Liver (tissue), 7 donors: ENCODE measurements at regions not wholly inside any gene's neighbourhood (a gene's known extent, or its start where the extent isn't known, plus 50 kb on each side); places are given as distances from the start of the nearest gene placed in this dataset.

Experiments
- DNase-seq: peaks from one replicate; pipeline ENCODE4 v3.0.0-alpha.2; 2017; ENCODE audit warnings: low spot score
- H3K27ac ChIP-seq, 2 donors: one replicate each; pipeline ENCODE4 v1.7.0; 2013; ENCODE audit warnings: inconsistent platforms in 2 of 2, low read length in 2 of 2, control low read depth in 1 of 2, low read depth in 1 of 2, mild to moderate bottlenecking in 1 of 2
- H3K27me3 ChIP-seq, 4 donors: one replicate each; pipeline versions ENCODE4 v1.6.1 to v1.7.0; 2013; ENCODE audit warnings: low read length in 3 of 4, inconsistent platforms in 1 of 4, mild to moderate bottlenecking in 1 of 4, moderate library complexity in 1 of 4; ENCODE audit not compliant: control insufficient read depth in 4 of 4, insufficient read depth in 4 of 4
- H3K36me3 ChIP-seq, 4 donors: one replicate each; pipeline versions ENCODE4 v1.6.1 to v1.7.0; 2013; ENCODE audit warnings: low read length in 3 of 4, mild to moderate bottlenecking in 3 of 4, low read depth in 1 of 4, moderate library complexity in 1 of 4; ENCODE audit not compliant: control insufficient read depth in 4 of 4, insufficient read depth in 3 of 4
- H3K4me1 ChIP-seq, 4 donors: one replicate each; pipeline versions ENCODE4 v1.6.1 to v1.7.0; 2013; ENCODE audit warnings: low read length in 3 of 4, mild to moderate bottlenecking in 3 of 4, moderate library complexity in 1 of 4; ENCODE audit not compliant: control insufficient read depth in 4 of 4, insufficient read depth in 4 of 4
- H3K4me3 ChIP-seq, 3 donors: one replicate each; pipeline versions ENCODE4 v1.6.1 to v1.7.0; 2013; ENCODE audit warnings: low read length in 3 of 3, control low read depth in 1 of 3, low read depth in 1 of 3, mild to moderate bottlenecking in 1 of 3
- H3K9ac ChIP-seq, 2 donors: one replicate each; pipeline ENCODE4 v1.7.0; 2013; ENCODE audit warnings: low read length in 2 of 2, mild to moderate bottlenecking in 2 of 2, moderate library complexity in 2 of 2, control low read depth in 1 of 2, low read depth in 1 of 2
- H3K9me3 ChIP-seq, 4 donors: one replicate each; pipeline versions ENCODE4 v1.6.1 to v1.7.0; 2013; ENCODE audit warnings: low read length in 3 of 4; ENCODE audit not compliant: control insufficient read depth in 4 of 4
- ATF3 ChIP-seq: IDR thresholded peaks from 2 replicates; pipeline ENCODE4 v1.6.1; 2016; ENCODE audit warnings: antibody characterized with exemption
- EGR1 ChIP-seq, 2 donors: IDR thresholded peaks; 2 replicates each; pipeline ENCODE4 v1.6.1; 2016 to 2018; ENCODE audit warnings: antibody characterized with exemption in 2 of 2, low read depth in 2 of 2
- FOXA1 ChIP-seq: IDR thresholded peaks from 2 replicates; pipeline ENCODE4 v1.6.1; 2016; ENCODE audit warnings: antibody characterized with exemption
- FOXA2 ChIP-seq: IDR thresholded peaks from 2 replicates; pipeline ENCODE4 v1.6.1; 2016; ENCODE audit warnings: antibody characterized with exemption
- GABPA ChIP-seq, 2 donors: IDR thresholded peaks in 1 of 2; conservative IDR thresholded peaks in 1 of 2; 2 replicates each; pipeline ENCODE4 v1.6.1; 2016; ENCODE audit warnings: antibody characterized with exemption in 2 of 2, mild to moderate bottlenecking in 1 of 2, moderate library complexity in 1 of 2
- HNF4G ChIP-seq: IDR thresholded peaks from 2 replicates; pipeline ENCODE4 v1.6.1; 2016; ENCODE audit warnings: antibody characterized with exemption
- MAX ChIP-seq: IDR thresholded peaks from 2 replicates; pipeline ENCODE4 v1.6.1; 2016; ENCODE audit warnings: antibody characterized with exemption
- NR2F2 ChIP-seq: IDR thresholded peaks from 2 replicates; pipeline ENCODE4 v1.6.1; 2016; ENCODE audit warnings: antibody characterized with exemption
- RAD21 ChIP-seq, 2 donors: IDR thresholded peaks; 2 replicates each; pipeline ENCODE4 v1.6.1; 2016; ENCODE audit warnings: antibody characterized with exemption in 2 of 2, mild to moderate bottlenecking in 2 of 2
- REST ChIP-seq: IDR thresholded peaks from 2 replicates; pipeline ENCODE4 v1.6.1; 2016; ENCODE audit warnings: antibody characterized with exemption, mild to moderate bottlenecking
- RXRA ChIP-seq, 2 donors: IDR thresholded peaks; 2 replicates each; pipeline ENCODE4 v1.6.1; 2017 to 2018; ENCODE audit warnings: antibody characterized with exemption in 2 of 2, mild to moderate bottlenecking in 1 of 2
- SP1 ChIP-seq: IDR thresholded peaks from 2 replicates; pipeline ENCODE4 v1.6.1; 2018; ENCODE audit warnings: antibody characterized with exemption, mild to moderate bottlenecking
- TAF1 ChIP-seq: conservative IDR thresholded peaks from 2 replicates; pipeline ENCODE4 v1.6.1; 2016; ENCODE audit warnings: antibody characterized with exemption, mild to moderate bottlenecking
- YY1 ChIP-seq: IDR thresholded peaks from 2 replicates; pipeline ENCODE4 v1.6.1; 2016; ENCODE audit warnings: antibody characterized with exemption, mild to moderate bottlenecking
- ZBTB33 ChIP-seq: IDR thresholded peaks from 2 replicates; pipeline ENCODE4 v1.6.1; 2016; ENCODE audit warnings: antibody characterized with exemption
- WGBS: extraction: QIAGEN DNeasy Blood & Tissue Kit; methylation state at CpG from one replicate; pipeline ENCODE4 v1.1.7; 2013; 5-methylcytosine and 5-hydroxymethylcytosine counted together
- donor health status: healthy.
- donor health status: healthy.
- donor health status: healthy.
- donor health status: healthy.

- H3K27me3 ChIP-seq = no peaks in the 10 kb centered on the region
- no peak overlapping the region for H3K4me3 ChIP-seq
- no peak for DNase-seq
- no peak for TF ChIP-seq FOXA2
- TF ChIP-seq RAD21 (IDR thresholded peaks at IDR 0.05) = no peak
- no peak for TF ChIP-seq ATF3
- TF ChIP-seq YY1 = no peak
- no peak for TF ChIP-seq HNF4G
- TF ChIP-seq TAF1 = no peak
- no peak for TF ChIP-seq FOXA1
- TF ChIP-seq GABPA (IDR thresholded peaks at IDR 0.05 in 1 of 2, conservative IDR thresholded peaks at IDR 0.05 in 1 of 2) = no peak
- H3K36me3 ChIP-seq = no peaks in the 10 kb centered on the region
- H3K27ac ChIP-seq = no peak overlapping the region
- H3K9ac ChIP-seq = no peak overlapping the region
- 85% methylated on average over 4 of the region's 4 CpGs for WGBS
- no peaks in the 10 kb centered on the region for H3K9me3 ChIP-seq
- H3K4me1 ChIP-seq = no peaks in the 10 kb centered on the region
These were observed 511.4 kb downstream of the DHX35 start for GRCh38 chr20:39473536-39473935.

- H3K27me3 ChIP-seq = peaks cover 0 to 3% (median 1%) of the 10 kb centered on the region in 4 donors
- no peaks in the 10 kb centered on the region for H3K9me3 ChIP-seq
- WGBS = 81% methylated on average over 2 of the region's 2 CpGs
- no peaks in the 10 kb centered on the region for H3K4me1 ChIP-seq
- TF ChIP-seq REST = no peak
- TF ChIP-seq EGR1 (IDR thresholded peaks at IDR 0.05; ENCODE audit: low read depth in 2 of 2) = no peak
- no peak for TF ChIP-seq TAF1
- TF ChIP-seq RXRA (IDR thresholded peaks at IDR 0.05) = no peak
- TF ChIP-seq FOXA2 = no peak
- no peak for TF ChIP-seq NR2F2
- no peak for TF ChIP-seq ZBTB33
- TF ChIP-seq MAX = no peak
- no peak for TF ChIP-seq HNF4G
- no peak for DNase-seq
- no peak overlapping the region for H3K9ac ChIP-seq
- no peak overlapping the region for H3K4me3 ChIP-seq
- no peak overlapping the region for H3K27ac ChIP-seq
- no peaks in the 10 kb centered on the region for H3K36me3 ChIP-seq
These were observed 506.6 kb downstream of the DHX35 start for GRCh38 chr20:39468703-39469102.

- no peak overlapping the region for H3K27ac ChIP-seq
- no peaks in the 10 kb centered on the region for H3K9me3 ChIP-seq
- WGBS = 84% methylated on average over 1 of the region's 1 CpG
- H3K27me3 ChIP-seq = peaks cover 0 to 5% (median 1%) of the 10 kb centered on the region in 4 donors
- no peak overlapping the region for H3K9ac ChIP-seq
- no peaks in the 10 kb centered on the region for H3K36me3 ChIP-seq
- no peaks in the 10 kb centered on the region for H3K4me1 ChIP-seq
- H3K4me3 ChIP-seq = no peak overlapping the region
- no peak for DNase-seq
- TF ChIP-seq SP1 (no peak), RXRA (IDR thresholded peaks at IDR 0.05) (no peak)
These were observed 502.1 kb downstream of the DHX35 start for GRCh38 chr20:39464238-39464637.
